Kidney (tissue), 13 donors: ENCODE measurements at regions not wholly inside any gene's neighbourhood (a gene's known extent, or its start where the extent isn't known, plus 50 kb on each side); places are given as distances from the start of the nearest gene placed in this dataset.

ENCODE experiments used
- DNase-seq, 5 donors: peaks; one replicate each; pipeline ENCODE4 v3.0.0-alpha.2; 2013 to 2020
- FAIRE-seq: peaks from 2 replicates; lab custom pipeline; 2012; peaks lifted over from hg19 to GRCh38; lab: Jason Lieb, UNC
- H3K27ac ChIP-seq, 2 donors: one replicate each; pipeline ENCODE4 v1.7.0; 2013; ENCODE audit warnings: low read depth in 2 of 2, low read length in 2 of 2, inconsistent platforms in 1 of 2
- H3K27me3 ChIP-seq: one replicate; pipeline ENCODE4 v1.7.1; 2013; ENCODE audit warnings: low read length, inconsistent platforms; ENCODE audit not compliant: control insufficient read depth, insufficient read depth
- H3K36me3 ChIP-seq, 3 donors: one replicate each; pipeline versions ENCODE4 v1.7.0 to v1.7.1; 2013; ENCODE audit warnings: low read length in 3 of 3, control low read depth in 1 of 3, inconsistent platforms in 1 of 3; ENCODE audit not compliant: insufficient read depth in 3 of 3, control insufficient read depth in 2 of 3
- H3K4me1 ChIP-seq, 3 donors: one replicate each; pipeline versions ENCODE4 v1.7.0 to v1.7.1; 2013; ENCODE audit warnings: low read length in 3 of 3, inconsistent platforms in 1 of 3, low read depth in 1 of 3; ENCODE audit not compliant: control insufficient read depth in 2 of 3, insufficient read depth in 2 of 3
- H3K4me3 ChIP-seq, 3 donors: one replicate each; pipeline versions ENCODE4 v1.7.0 to v1.8.1; 2013; ENCODE audit warnings: low read length in 3 of 3, control low read depth in 1 of 3, inconsistent platforms in 1 of 3
- H3K9ac ChIP-seq, 3 donors: one replicate each; pipeline versions ENCODE4 v1.7.0 to v1.7.1; 2013; ENCODE audit warnings: low read length in 3 of 3, control low read depth in 1 of 3, inconsistent platforms in 1 of 3
- H3K9me3 ChIP-seq, 3 donors: one replicate each; pipeline versions ENCODE4 v1.7.0 to v1.7.1; 2013; ENCODE audit warnings: low read length in 3 of 3, control low read depth in 1 of 3, inconsistent platforms in 1 of 3; ENCODE audit not compliant: control insufficient read depth in 2 of 3, insufficient read depth in 1 of 3
- CTCF ChIP-seq: IDR thresholded peaks from 3 replicates; pipeline ENCODE4 v1.5.1; 2012; ENCODE audit warnings: mild to moderate bottlenecking, moderate library complexity, borderline replicate concordance; ENCODE audit not compliant: insufficient read depth; ENCODE audit errors: extremely low read depth
- intact Hi-C: fragments of 100-400 bp; cut with DNase I; formaldehyde crosslinking; loops from one replicate; pipeline ENCODE4 v1.11.1; 2022
- donor health status: control.
- donor health status: control.
- donor health status: control.
- donor health status: control.
- donor health status: control.
- donor health status: DM: yes; HTN: yes; CAD: no.
- donor health status: Normal renal cell carcinoma (clear cell type).

GRCh38 chr9:82438581-82438980, 450.0 kb downstream of the SPATA31D1 start:
- H3K9ac ChIP-seq = no peak overlapping the region
- DNase-seq = no peak

GRCh38 chr9:82443312-82443711, 454.7 kb downstream of the SPATA31D1 start:
- H3K27me3 ChIP-seq = no peaks in the 10 kb centered on the region
- H3K9me3 ChIP-seq = peaks cover 0 to 14% (median 3%) of the 10 kb centered on the region in 3 donors
- FAIRE-seq (no peak), DNase-seq (no peak)
- no peaks in the 10 kb centered on the region for H3K36me3 ChIP-seq
- H3K9ac ChIP-seq = no peak overlapping the region
- TF ChIP-seq CTCF = no peak
- H3K4me1 ChIP-seq = no peaks in the 10 kb centered on the region
- intact Hi-C loops = no loop called here
- no peak overlapping the region for H3K4me3 ChIP-seq
- no peak overlapping the region for H3K27ac ChIP-seq

More at GRCh38 chr9:82438581-82438980, 450.0 kb downstream of the SPATA31D1 start:
- no peak for FAIRE-seq
- Histone ChIP-seq H3K9me3 (no peaks in the 10 kb centered on the region), H3K36me3 (no peaks in the 10 kb centered on the region), H3K4me1 (no peaks in the 10 kb centered on the region), H3K4me3 (no peak overlapping the region), H3K27ac (no peak overlapping the region), H3K27me3 (no peaks in the 10 kb centered on the region)
- intact Hi-C loops = no loop called here
- TF ChIP-seq CTCF = no peak

- no peaks in the 10 kb centered on the region for H3K4me1 ChIP-seq
- no peak overlapping the region for H3K4me3 ChIP-seq
- intact Hi-C loops = no loop called here
- peaks cover 0 to 14% (median 3%) of the 10 kb centered on the region in 3 donors for H3K9me3 ChIP-seq
- FAIRE-seq (no peak), DNase-seq (no peak)
- no peak overlapping the region for H3K9ac ChIP-seq
- H3K36me3 ChIP-seq = no peaks in the 10 kb centered on the region
- no peaks in the 10 kb centered on the region for H3K27me3 ChIP-seq
- TF ChIP-seq CTCF = no peak
- no peak overlapping the region for H3K27ac ChIP-seq
Measured at GRCh38 chr9:82445556-82445955, 457.0 kb downstream of the SPATA31D1 start.

- no peak for TF ChIP-seq CTCF
- intact Hi-C loops = no loop called here
- Histone ChIP-seq H3K9me3 (peaks cover 0 to 19% (median 3%) of the 10 kb centered on the region in 3 donors), H3K4me1 (no peaks in the 10 kb centered on the region), H3K9ac (no peak overlapping the region), H3K27me3 (no peaks in the 10 kb centered on the region), H3K4me3 (no peak overlapping the region), H3K27ac (no peak overlapping the region), H3K36me3 (no peaks in the 10 kb centered on the region)
- FAIRE-seq (no peak), DNase-seq (no peak)
Measured at GRCh38 chr9:82447343-82447742, 458.8 kb downstream of the SPATA31D1 start.
